Suprapubic skin (tissue), 3 donors: ENCODE measurements at regions not wholly inside any gene's neighbourhood (a gene's known extent, or its start where the extent isn't known, plus 50 kb on each side); places are given as distances from the start of the nearest gene placed in this dataset.

Experiments
- CTCF ChIP-seq, 2 donors: fragments of 200-600 bp in 1 of 2; fragments of 450-650 bp in 1 of 2; sonication (generic) in 1 of 2; IDR thresholded peaks; one replicate each; pipeline ENCODE4 v1.5.1; 2016 to 2019; ENCODE audit warnings: antibody characterized with exemption in 2 of 2, mild to moderate bottlenecking in 1 of 2, moderate library complexity in 1 of 2
- EP300 ChIP-seq: sonication (generic); formaldehyde crosslinking; IDR thresholded peaks from one replicate; pipeline ENCODE4 v1.6.1; 2017; ENCODE audit warnings: antibody characterized with exemption
- POLR2A ChIP-seq, 2 donors: fragments of 450-650 bp; IDR thresholded peaks; one replicate each; pipeline ENCODE4 v1.6.1; 2017; ENCODE audit warnings: antibody characterized with exemption in 2 of 2, mild to moderate bottlenecking in 2 of 2, moderate library complexity in 2 of 2

GRCh38 chr7:25933921-25934320 is 218.1 kb upstream of the NFE2L3 start:
- no peak for TF ChIP-seq EP300
- TF ChIP-seq POLR2A (IDR thresholded peaks at IDR 0.05), result no peak
- TF ChIP-seq CTCF (IDR thresholded peaks at IDR 0.05), result no peak
